HG03354 (cell line): ENCODE measurements at regions not wholly inside any gene's neighbourhood (a gene's known extent, or its start where the extent isn't known, plus 50 kb on each side); places are given as distances from the start of the nearest gene placed in this dataset.
"Not testable (repeated sequence)": the region's sequence is repeated elsewhere in the genome, so short reads cannot be mapped to it uniquely, and the experiment has no call there.

ENCODE experiments used
- ATAC-seq: cut with Tn5 transposase; IDR thresholded peaks from one replicate; pipeline ENCODE4 v1.9.1; 2021; ENCODE audit warnings: mild to moderate bottlenecking; ENCODE audit not compliant: unreplicated experiment, poor library complexity, severe bottlenecking

GRCh38 chr10:64320448-64320847, 799.2 kb downstream of the REEP3 start:
- no peak for ATAC-seq

DNA sequence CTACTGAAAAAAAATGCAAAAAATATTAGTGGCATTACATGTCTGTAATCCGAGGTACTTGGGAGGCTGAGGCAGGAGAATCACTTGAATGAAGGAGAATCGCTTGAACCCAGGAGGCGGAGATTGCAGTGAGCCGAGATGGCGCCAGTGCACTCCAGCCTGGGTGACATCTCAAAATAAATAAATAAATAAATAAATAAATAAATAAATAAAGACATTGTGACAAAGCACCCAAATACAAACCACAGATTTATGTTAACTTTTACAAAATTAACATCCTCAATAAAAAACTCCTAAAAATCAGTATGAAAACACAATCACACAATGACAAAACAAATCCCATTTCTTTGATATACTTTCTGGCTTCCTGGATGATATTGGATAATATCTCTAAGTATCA, 808.3 kb downstream of the REEP3 start:
- no peak for ATAC-seq

DNA sequence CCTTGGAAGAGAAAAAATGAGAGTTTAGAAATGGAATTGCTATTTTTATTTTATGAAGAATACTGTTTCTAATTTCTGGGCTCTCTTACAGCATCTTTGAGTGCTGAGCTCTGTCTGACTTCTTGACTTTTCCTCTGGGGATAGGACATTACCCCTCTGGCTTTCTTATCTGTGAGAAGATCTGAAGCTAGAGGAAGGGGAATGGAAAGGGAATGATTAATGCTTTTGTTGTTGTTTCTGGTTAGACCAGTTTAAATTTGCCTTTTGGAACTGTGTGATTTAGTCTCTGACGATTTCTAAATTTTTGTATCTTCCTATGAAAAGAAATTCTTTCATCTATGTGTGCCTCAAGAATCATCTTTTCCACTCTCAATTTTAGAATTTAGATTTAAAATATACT, 811.4 kb downstream of the REEP3 start:
- ATAC-seq, result no peak

- ATAC-seq, result no peak
These were observed 812.9 kb downstream of the REEP3 start for GRCh38 chr10:64334084-64334483.

- ATAC-seq, result no peak
These were observed 823.0 kb downstream of the REEP3 start for GRCh38 chr10:64344211-64344610.

DNA sequence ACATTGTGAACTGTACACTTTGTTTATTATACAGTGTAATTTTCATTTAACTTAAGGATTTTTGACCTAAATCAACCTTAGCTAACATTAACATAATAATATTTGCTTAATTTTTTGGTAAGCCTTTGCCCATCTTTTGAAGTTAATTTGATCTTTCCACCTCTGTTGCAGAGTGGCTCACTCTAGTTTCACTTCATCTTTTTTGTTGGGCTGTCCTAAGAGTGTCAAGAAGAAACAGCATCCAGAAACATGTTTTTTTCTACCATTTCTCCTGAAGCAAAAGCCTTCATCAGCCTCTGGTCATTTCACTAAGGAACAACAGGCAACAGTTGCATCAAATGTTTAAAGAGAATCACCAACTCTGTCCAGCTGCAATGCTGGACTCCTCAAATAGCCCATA, 824.7 kb downstream of the REEP3 start:
- ATAC-seq, result no peak

- ATAC-seq, result no peak
These were observed 825.2 kb downstream of the REEP3 start for GRCh38 chr10:64346389-64346788.

- no peak for ATAC-seq
These were observed 829.5 kb downstream of the REEP3 start for GRCh38 chr10:64350665-64351064.

DNA sequence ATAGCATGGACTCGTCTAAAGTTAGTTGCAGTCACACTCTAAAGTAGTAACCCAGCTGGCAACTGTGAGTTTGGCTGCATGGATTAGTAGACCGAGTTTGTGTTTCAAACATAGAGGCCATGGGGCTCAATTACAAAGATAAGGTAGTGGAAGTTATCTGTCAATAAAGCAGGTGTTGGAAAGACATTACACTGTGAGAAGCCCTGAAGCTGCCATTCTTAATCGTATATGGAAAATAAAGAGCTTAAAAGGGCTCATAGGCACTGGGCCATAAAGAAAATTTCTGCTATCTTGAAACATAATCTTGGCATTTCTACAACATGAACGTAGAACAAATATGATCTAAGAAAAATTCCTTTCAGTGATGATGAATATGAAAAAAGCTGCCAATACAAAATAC, 837.7 kb downstream of the REEP3 start:
- ATAC-seq, result no peak

DNA sequence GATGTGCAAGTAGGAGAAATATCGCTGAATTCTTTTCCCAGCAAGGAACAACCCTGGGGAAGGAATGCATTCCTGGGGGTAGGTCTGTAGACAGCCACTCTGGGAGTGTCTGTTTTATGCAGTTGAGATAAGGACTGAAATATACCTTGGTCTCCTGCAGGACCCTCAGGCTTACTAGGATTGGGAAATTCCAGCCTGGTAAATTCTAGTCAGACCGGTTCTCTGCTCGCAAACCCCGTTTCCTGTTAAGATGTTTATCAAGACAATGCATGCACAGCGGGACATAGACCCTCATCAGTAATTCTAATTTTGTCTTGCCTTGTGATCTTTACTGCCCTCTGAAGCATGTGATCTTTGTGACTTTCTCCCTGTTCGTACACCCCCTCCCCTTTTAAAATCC, 839.0 kb downstream of the REEP3 start:
- ATAC-seq, result not testable (repeated sequence)

GRCh38 chr10:64363687-64364086, 842.5 kb downstream of the REEP3 start:
- ATAC-seq, result no peak

- no peak for ATAC-seq
These were observed 844.5 kb downstream of the REEP3 start for GRCh38 chr10:64365663-64366062.

- no peak for ATAC-seq
These were observed 847.1 kb downstream of the REEP3 start for GRCh38 chr10:64368298-64368697.

GRCh38 chr10:64369885-64370773, 848.9 kb downstream of the REEP3 start:
- no peak for ATAC-seq

- no peak for ATAC-seq
These were observed 853.1 kb downstream of the REEP3 start for GRCh38 chr10:64374346-64374745.

DNA sequence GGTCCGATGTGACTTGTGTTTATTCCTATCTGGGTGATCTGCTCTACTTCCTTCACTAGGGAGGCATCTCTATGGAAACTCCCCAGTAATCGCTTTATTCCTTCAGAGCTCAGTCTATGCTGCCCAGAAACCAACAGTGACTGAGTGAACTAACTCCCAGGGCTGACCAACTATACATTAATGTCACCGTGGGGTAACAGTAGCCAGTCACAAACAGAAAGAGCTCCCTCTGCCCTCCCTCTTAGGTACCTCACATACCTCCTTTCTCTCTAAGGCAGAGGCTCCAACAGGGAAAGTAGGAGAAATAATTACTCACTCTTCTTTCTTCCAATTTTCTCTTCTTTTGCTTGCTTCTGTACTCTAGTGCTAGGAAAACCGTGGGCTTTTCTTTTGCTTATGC, 855.0 kb downstream of the REEP3 start:
- ATAC-seq, result no peak

- ATAC-seq, result no peak
These were observed 858.7 kb downstream of the REEP3 start for GRCh38 chr10:64379898-64380297.

GRCh38 chr10:64385355-64385754, 864.2 kb downstream of the REEP3 start:
- no peak for ATAC-seq

GRCh38 chr10:64394744-64395143, 873.5 kb downstream of the REEP3 start:
- ATAC-seq, result no peak

- no peak for ATAC-seq
These were observed 875.0 kb downstream of the REEP3 start for GRCh38 chr10:64396105-64396708.

GRCh38 chr10:64397125-64397524, 875.9 kb downstream of the REEP3 start:
- no peak for ATAC-seq
